NB4 (cell line): ENCODE measurements at regions not wholly inside any gene's neighbourhood (a gene's known extent, or its start where the extent isn't known, plus 50 kb on each side); places are given as distances from the start of the nearest gene placed in this dataset.

Experiments used
- DNase-seq: peaks from one replicate; pipeline ENCODE4 v3.0.0; 2010; ENCODE audit warnings: low read depth
- H3K4me3 ChIP-seq: one replicate; pipeline ENCODE4 v1.5.1; 2011; ENCODE audit warnings: mild to moderate bottlenecking, low read depth, low read length, moderate library complexity
- CTCF ChIP-seq: IDR thresholded peaks from one replicate; pipeline ENCODE4 v1.5.1; 2012; ENCODE audit warnings: low read depth, low read length
- MYC ChIP-seq: IDR thresholded peaks from 2 replicates; pipeline ENCODE4 v1.6.1; 2011; ENCODE audit warnings: low read depth, low read length
- POLR2A ChIP-seq: IDR thresholded peaks from 2 replicates; pipeline ENCODE4 v1.6.1; 2011; ENCODE audit warnings: mild to moderate bottlenecking; ENCODE audit not compliant: insufficient read length; ENCODE audit errors: extremely low read depth
- TF ChIP-seq, protein P1 (sequence below): IDR thresholded peaks from 2 replicates; pipeline ENCODE4 v1.6.1; 2011; ENCODE audit warnings: low read depth, low read length

GRCh38 chr1:95562230-95562629 is 328.2 kb downstream of the RWDD3 start:
- no peak overlapping the region for H3K4me3 ChIP-seq
- TF ChIP-seq MYC (no peak), CTCF (no peak), POLR2A (no peak)
- TF ChIP-seq, protein P1, sequence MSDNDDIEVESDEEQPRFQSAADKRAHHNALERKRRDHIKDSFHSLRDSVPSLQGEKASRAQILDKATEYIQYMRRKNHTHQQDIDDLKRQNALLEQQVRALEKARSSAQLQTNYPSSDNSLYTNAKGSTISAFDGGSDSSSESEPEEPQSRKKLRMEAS = no peak
- DNase-seq = no peak

GRCh38 chr1:95572002-95572401 is 338.0 kb downstream of the RWDD3 start:
- no peak for DNase-seq
- no peak overlapping the region for H3K4me3 ChIP-seq
- TF ChIP-seq POLR2A (no peak), MYC (no peak), CTCF (no peak)
- TF ChIP-seq, protein P1 = no peak

- TF ChIP-seq, protein P1 = no peak
- TF ChIP-seq POLR2A (no peak), MYC (no peak), CTCF (no peak)
- no peak for DNase-seq
- H3K4me3 ChIP-seq = no peak overlapping the region
Measured at GRCh38 chr1:95572962-95573361, 339.0 kb downstream of the RWDD3 start.

DNA sequence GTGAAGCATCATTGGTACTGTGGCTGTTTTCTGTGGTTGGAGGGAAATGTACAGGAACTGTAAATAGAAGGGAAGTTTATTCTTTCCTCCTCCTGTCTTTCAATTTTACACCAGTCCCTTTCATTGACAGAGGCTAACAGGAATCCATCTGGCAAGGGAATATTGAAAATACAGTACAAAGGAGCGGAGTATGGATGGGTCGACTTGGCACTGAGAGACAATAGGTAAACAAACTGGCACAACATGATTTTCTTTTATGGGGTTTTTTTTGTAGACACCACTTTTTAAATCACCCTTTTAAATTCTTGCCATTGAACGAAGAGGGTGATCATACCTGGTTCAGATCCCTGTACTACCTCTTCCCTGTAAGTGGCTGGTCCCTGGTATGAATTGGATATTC is 341.3 kb downstream of the RWDD3 start:
- H3K4me3 ChIP-seq = no peak overlapping the region
- DNase-seq = no peak
- TF ChIP-seq, protein P1 = no peak
- TF ChIP-seq POLR2A (no peak), MYC (no peak), CTCF (no peak)

GRCh38 chr1:95578462-95578861 is 344.5 kb downstream of the RWDD3 start:
- TF ChIP-seq, protein P1 = no peak
- TF ChIP-seq CTCF (no peak), POLR2A (no peak), MYC (no peak)
- no peak for DNase-seq
- H3K4me3 ChIP-seq = no peak overlapping the region

DNA sequence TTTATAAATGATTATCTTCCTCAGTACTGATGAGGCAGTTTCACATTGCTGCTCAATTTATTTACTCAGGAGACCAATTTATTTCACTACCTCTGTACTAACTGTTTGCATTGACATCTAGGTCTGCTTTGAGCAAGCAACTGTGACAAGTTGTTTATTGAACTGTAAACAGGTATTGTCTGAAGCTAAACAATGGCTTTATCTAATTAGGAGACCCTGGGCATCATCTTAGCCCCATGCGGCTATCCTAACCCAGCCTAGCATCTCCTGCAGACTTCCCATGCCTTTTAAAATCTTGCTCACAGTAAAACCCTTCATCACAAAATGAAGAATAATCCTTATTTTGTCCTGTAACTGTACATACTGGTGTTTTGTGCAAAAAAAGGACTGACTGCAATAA is 348.2 kb downstream of the RWDD3 start:
- DNase-seq = no peak
- TF ChIP-seq, protein P1 = no peak
- TF ChIP-seq POLR2A = no peak
- TF ChIP-seq MYC = no peak
- no peak for TF ChIP-seq CTCF
- no peak overlapping the region for H3K4me3 ChIP-seq
